Rectal smooth muscle tissue (tissue), 1 donor: ENCODE measurements at regions not wholly inside any gene's neighbourhood (a gene's known extent, or its start where the extent isn't known, plus 50 kb on each side); places are given as distances from the start of the nearest gene placed in this dataset.
"Not testable (repeated sequence)": the region's sequence is repeated elsewhere in the genome, so short reads cannot be mapped to it uniquely, and the experiment has no call there.

Source experiments
- H3K27ac ChIP-seq: one replicate; pipeline ENCODE4 v1.7.0; 2013; ENCODE audit warnings: low read depth, low read length, inconsistent platforms
- H3K27me3 ChIP-seq: one replicate; pipeline ENCODE4 v1.7.0; 2013; ENCODE audit warnings: low read length; ENCODE audit not compliant: control insufficient read depth, insufficient read depth
- H3K36me3 ChIP-seq: one replicate; pipeline ENCODE4 v1.7.0; 2013; ENCODE audit warnings: low read length; ENCODE audit not compliant: control insufficient read depth, insufficient read depth
- H3K4me1 ChIP-seq: one replicate; pipeline ENCODE4 v1.7.0; 2013; ENCODE audit warnings: low read length; ENCODE audit not compliant: control insufficient read depth, insufficient read depth
- H3K4me3 ChIP-seq: one replicate; pipeline ENCODE4 v1.7.0; 2013; ENCODE audit warnings: low read length
- H3K9ac ChIP-seq: one replicate; pipeline ENCODE4 v1.7.0; 2013; ENCODE audit warnings: low read length

- H3K4me1 ChIP-seq, result no peaks in the 10 kb centered on the region
- H3K4me3 ChIP-seq, result no peak overlapping the region
- H3K36me3 ChIP-seq, result no peaks in the 10 kb centered on the region
- H3K27ac ChIP-seq, result no peak overlapping the region
- no peak overlapping the region for H3K9ac ChIP-seq
- no peaks in the 10 kb centered on the region for H3K27me3 ChIP-seq
These were observed 464.9 kb downstream of the RPS29 start for GRCh38 chr14:49121246-49121645.

- H3K4me1 ChIP-seq, result peaks cover 3% of the 10 kb centered on the region
- no peaks in the 10 kb centered on the region for H3K27me3 ChIP-seq
- H3K4me3 ChIP-seq, result no peak overlapping the region
- no peak overlapping the region for H3K27ac ChIP-seq
- H3K36me3 ChIP-seq, result no peaks in the 10 kb centered on the region
- H3K9ac ChIP-seq, result no peak overlapping the region
These were observed 471.9 kb downstream of the RPS29 start for GRCh38 chr14:49114161-49114893.

DNA sequence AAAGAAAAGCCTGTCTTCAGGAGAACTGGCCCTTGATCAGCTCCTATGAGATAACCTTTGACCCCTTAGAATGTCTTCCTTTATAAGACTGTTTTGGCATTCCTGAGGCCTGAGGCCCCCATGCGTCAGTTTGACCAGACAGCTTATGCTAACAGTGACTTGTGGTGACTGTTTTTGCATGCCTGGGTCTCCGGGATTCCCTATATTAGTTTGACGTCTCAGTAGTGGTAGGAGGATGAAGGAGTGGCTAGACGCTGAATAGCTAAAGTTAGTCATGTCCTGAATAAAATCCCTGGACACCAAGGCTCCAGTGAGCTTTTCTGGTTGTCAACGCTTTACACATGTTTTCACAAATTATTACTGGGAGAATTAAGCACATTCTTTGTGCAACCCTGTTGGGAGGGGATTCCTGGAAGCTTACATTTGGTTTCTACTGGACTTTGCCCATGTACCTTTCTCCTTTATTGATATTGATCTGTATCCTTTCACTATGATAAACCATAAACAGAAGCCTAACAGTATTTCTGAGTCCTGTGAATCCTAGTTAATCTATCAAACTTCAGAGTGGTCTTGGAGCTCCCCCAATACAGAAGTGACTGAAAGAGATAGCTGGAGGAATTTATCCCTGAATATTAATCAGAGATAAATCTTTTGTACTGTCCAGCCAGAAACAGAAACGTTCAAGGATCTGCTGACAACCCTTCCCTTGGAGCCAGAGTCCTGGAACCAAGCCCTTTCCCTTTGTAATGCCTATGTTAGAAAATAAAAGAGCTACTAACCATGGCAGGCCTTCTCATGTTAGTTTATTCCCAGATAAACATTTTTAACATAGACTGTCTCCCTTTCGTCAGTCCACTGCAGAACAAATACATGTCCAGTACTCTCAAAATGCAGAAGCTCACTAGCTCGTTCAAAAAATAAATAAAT lies 479.2 kb downstream of the RPS29 start:
- Histone ChIP-seq H3K4me1 (no peaks in the 10 kb centered on the region), H3K4me3 (no peak overlapping the region), H3K27me3 (no peaks in the 10 kb centered on the region), H3K36me3 (no peaks in the 10 kb centered on the region), H3K9ac (no peak overlapping the region), H3K27ac (no peak overlapping the region)

DNA sequence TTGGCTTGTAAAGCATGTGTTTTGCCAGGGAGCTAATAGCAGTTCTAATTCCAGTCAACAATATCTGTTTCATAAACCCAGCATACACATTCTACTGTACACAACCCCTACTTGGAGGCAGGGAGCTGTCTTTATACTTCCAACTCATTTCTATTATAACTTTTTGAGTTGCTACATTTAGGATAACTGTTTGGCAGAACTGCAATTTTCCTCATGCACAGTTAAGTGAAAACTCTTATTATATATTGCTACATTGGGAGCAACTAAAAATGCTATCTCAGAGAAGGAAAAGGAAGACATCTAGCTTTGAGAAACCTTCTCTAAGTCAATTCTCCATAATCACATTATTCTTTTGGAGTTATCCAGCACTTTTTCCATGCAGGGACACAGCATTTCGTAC lies 480.2 kb downstream of the RPS29 start:
- H3K4me1 ChIP-seq, result no peaks in the 10 kb centered on the region
- no peak overlapping the region for H3K4me3 ChIP-seq

GRCh38 chr14:49105512-49105911 lies 480.7 kb downstream of the RPS29 start:
- no peaks in the 10 kb centered on the region for H3K36me3 ChIP-seq
- no peaks in the 10 kb centered on the region for H3K27me3 ChIP-seq
- H3K9ac ChIP-seq, result no peak overlapping the region

More for the DNA sequence above, 480.2 kb downstream of the RPS29 start:
- no peak overlapping the region for H3K27ac ChIP-seq
- no peaks in the 10 kb centered on the region for H3K36me3 ChIP-seq
- no peak overlapping the region for H3K9ac ChIP-seq
- no peaks in the 10 kb centered on the region for H3K27me3 ChIP-seq

DNA sequence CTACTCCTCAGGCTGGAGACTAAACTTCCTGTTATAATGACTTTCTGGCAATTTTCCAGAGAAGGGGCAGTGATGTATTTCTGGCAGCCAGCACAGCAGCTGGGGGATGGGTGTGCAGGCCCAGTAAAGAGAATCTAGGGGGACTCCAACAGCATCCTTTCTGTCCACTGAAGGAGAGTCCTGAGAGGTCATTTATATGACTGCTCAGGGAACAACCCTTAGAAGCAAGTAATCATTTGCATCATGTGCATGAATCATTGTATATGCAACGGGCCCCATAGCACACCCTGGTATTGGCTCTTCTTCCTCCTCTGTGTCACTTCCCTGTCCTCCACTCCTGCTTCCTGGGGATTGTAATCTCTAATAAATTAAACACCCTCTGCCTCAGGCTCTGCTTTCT lies 493.8 kb downstream of the RPS29 start:
- H3K27ac ChIP-seq, result no peak overlapping the region
- H3K4me3 ChIP-seq, result no peak overlapping the region
- no peaks in the 10 kb centered on the region for H3K4me1 ChIP-seq
- H3K9ac ChIP-seq, result no peak overlapping the region
- no peaks in the 10 kb centered on the region for H3K36me3 ChIP-seq
- H3K27me3 ChIP-seq, result no peaks in the 10 kb centered on the region

More at GRCh38 chr14:49105512-49105911, 480.7 kb downstream of the RPS29 start:
- H3K4me3 ChIP-seq, result no peak overlapping the region
- no peaks in the 10 kb centered on the region for H3K4me1 ChIP-seq
- no peak overlapping the region for H3K27ac ChIP-seq

- Histone ChIP-seq H3K9ac (no peak overlapping the region), H3K4me3 (no peak overlapping the region), H3K4me1 (no peaks in the 10 kb centered on the region), H3K27me3 (no peaks in the 10 kb centered on the region), H3K27ac (no peak overlapping the region), H3K36me3 (no peaks in the 10 kb centered on the region)
These were observed 497.1 kb downstream of the RPS29 start for GRCh38 chr14:49089107-49089506.

DNA sequence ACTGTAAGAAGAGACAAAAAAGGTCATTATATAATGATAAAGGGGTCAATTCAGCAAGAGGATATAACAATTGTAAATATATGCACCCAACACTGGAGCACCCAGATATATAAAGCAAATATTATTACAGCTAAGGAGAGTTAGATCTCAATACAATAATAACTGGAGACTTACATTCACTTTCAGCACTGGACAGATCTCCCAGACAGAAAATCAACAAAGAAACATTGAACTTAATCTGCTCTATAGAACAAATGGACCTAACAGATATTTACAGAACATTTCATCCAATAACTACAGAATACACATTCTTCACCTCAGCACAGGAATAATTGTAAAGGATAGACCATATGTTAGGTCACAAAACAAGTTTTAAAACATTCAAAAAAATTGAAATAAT lies 512.9 kb downstream of the RPS29 start:
- not testable (repeated sequence) for H3K36me3 ChIP-seq, H3K9ac ChIP-seq, H3K4me3 ChIP-seq, H3K27ac ChIP-seq, H3K4me1 ChIP-seq, H3K27me3 ChIP-seq

DNA sequence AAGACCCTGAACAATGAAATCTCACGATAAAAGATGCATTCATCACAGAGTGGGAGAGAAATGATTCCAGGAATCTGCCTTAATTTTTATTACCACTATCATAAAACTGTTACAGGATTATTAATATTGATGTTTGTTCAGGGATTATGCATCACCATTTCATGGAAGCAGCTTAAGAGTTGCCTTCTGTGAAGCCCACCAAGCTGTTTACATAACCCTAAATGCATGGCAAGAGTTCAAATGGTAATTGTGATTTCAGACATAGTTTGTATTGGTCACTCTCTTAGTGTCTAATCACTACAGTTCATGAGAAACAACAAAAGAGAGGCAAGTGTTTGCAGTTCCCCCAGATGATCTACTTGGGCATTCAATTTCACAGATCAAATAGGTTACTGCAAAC lies 527.7 kb downstream of the RPS29 start:
- Histone ChIP-seq H3K27me3 (no peaks in the 10 kb centered on the region), H3K4me3 (no peak overlapping the region), H3K36me3 (no peaks in the 10 kb centered on the region), H3K27ac (no peak overlapping the region), H3K9ac (no peak overlapping the region), H3K4me1 (no peaks in the 10 kb centered on the region)

GRCh38 chr14:49057838-49058510 lies 528.2 kb downstream of the RPS29 start:
- Histone ChIP-seq H3K27me3 (no peaks in the 10 kb centered on the region), H3K4me1 (no peaks in the 10 kb centered on the region), H3K36me3 (no peaks in the 10 kb centered on the region), H3K9ac (no peak overlapping the region), H3K4me3 (no peak overlapping the region), H3K27ac (no peak overlapping the region)

DNA sequence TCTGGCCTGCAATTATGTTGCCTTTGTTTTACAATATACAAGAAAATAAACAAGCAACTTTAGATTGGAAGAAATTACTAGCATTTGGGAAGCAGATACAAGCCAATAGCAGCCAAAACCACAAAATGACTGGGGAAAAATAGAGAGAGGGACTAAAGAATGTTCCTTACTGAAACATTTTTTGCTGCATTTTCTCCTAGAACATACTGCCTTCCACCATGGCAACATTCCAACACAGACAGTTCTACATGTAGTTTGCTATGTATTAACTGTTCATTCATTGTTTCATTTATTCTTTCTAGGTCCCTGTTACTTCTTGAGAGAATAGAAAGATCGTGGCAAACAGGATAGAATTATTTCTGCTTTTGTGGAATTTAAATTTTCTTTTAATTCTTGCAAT lies 530.2 kb downstream of the RPS29 start:
- no peak overlapping the region for H3K4me3 ChIP-seq
- no peak overlapping the region for H3K27ac ChIP-seq
- no peak overlapping the region for H3K9ac ChIP-seq
- H3K4me1 ChIP-seq, result no peaks in the 10 kb centered on the region
- H3K36me3 ChIP-seq, result no peaks in the 10 kb centered on the region
- no peaks in the 10 kb centered on the region for H3K27me3 ChIP-seq

GRCh38 chr14:49052521-49052920 lies 533.7 kb downstream of the RPS29 start:
- Histone ChIP-seq H3K36me3 (no peaks in the 10 kb centered on the region), H3K27ac (no peak overlapping the region), H3K27me3 (no peaks in the 10 kb centered on the region), H3K9ac (no peak overlapping the region), H3K4me3 (no peak overlapping the region), H3K4me1 (no peaks in the 10 kb centered on the region)
